NCI-H128 (cell line): ENCODE measurements at regions not wholly inside any gene's neighbourhood (a gene's known extent, or its start where the extent isn't known, plus 50 kb on each side); places are given as distances from the start of the nearest gene placed in this dataset.

ENCODE experiments used
- DNase-seq: peaks from one replicate; lab custom pipeline; 2025; ENCODE audit not compliant: unreplicated experiment; lab: John Stamatoyannopoulos, UW

DNA sequence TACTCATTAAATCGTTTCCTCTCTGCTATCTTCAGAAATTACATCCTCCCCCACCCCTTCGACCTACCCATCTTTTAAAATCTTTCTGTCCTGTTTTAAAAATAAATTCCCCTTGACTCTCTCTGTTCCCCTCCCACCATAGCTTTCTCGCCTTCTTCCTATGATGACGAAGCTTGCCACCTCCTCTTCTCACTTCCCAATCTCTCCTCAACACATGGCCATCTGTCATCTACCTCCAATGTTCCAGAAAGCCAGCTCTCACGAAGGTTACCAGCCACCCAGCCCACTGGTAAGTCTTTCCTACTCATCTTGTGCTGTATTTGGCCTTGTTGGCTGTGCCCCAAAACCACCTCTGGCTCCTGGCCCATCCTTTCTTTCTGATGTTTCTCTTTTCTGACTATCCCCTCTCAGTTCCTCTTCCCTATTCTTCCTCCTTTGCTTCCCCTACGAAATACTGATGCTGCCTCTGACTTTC, 346.3 kb downstream of the ENC1 start:
- DNase-seq = no peak

GRCh38 chr5:74293182-74293581, 347.3 kb downstream of the ENC1 start:
- DNase-seq = no peak

GRCh38 chr5:74290634-74291241, 349.8 kb downstream of the ENC1 start:
- no peak for DNase-seq

DNA sequence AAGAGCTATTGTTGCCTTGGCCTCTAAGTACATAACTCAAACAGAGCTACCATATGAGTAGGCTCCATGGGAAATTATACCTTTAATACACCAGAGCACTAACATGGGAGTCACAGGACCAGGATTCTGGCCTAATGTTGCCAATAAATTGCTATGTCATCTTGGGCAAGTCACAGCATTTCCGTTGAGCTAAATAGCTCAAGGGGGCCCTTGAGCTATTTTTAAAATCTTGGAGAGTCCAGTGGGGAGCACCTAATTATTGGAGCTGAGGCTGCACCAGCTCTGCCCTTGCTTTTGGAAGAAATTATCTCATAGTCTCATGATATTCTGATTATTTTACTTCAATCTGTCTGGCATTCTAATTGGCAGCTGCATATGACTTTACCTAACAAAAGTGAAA, 350.8 kb downstream of the ENC1 start:
- DNase-seq = no peak

GRCh38 chr5:74289238-74289637, 351.3 kb downstream of the ENC1 start:
- no peak for DNase-seq

DNA sequence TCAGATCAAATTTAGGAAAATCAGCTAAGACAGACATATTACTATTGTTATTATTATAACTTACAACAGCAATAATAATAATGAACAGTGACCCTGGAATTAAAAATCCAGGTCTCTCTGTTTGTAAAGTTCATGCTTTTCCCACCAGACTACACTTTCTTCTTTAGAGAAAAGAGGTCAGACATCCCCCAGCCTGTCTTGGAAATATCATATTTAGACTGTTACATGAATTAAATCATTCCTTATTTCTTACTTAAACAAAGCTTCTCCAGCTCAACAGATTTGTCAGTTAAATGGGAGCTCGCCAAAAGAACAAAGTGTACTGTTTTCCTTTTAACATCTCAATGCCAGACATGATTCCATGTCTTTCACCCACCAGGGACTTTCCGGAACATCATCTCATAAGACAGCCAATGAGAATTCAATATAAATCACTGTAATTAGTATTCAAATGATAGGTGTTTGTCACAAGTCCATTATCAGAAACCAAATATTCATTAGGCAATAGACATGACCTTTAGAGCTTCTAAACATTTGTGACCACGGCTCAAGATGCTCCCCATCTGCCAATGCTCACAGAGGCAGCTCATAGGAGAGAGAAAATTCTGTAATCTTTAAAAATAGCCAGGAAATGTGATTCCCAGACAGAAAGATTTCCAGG, 351.9 kb downstream of the ENC1 start:
- no peak for DNase-seq

- no peak for DNase-seq
These were observed 352.5 kb downstream of the ENC1 start for GRCh38 chr5:74288038-74288437.

- DNase-seq = no peak
These were observed 353.5 kb downstream of the ENC1 start for GRCh38 chr5:74286734-74287695.

- no peak for DNase-seq
These were observed 354.8 kb downstream of the ENC1 start for GRCh38 chr5:74285675-74286280.

- no peak for DNase-seq
These were observed 358.0 kb downstream of the ENC1 start for GRCh38 chr5:74282490-74282889.

DNA sequence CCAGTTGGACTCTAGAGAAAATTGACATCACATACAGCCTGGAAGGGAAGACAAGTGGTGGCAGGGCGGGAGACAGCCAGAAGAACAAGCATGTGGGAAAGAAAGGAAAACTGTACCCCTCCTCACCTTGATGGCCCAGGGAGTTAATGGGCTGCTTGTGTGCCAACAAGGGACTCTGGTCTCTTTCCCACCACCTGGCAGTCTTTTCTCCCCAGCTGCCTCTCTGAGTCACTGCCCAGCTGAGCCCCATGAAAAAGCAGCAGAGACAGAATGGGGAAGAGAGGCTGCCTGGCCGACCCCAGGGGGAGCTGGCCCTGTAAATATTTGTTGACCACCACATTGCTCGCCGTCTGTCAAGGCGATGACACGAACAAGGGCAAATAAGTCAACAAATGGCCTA, 359.4 kb downstream of the ENC1 start:
- no peak for DNase-seq

- no peak for DNase-seq
These were observed 360.2 kb downstream of the ENC1 start for GRCh38 chr5:74280306-74280705.

GRCh38 chr5:74279244-74279643, 361.3 kb downstream of the ENC1 start:
- no peak for DNase-seq

DNA sequence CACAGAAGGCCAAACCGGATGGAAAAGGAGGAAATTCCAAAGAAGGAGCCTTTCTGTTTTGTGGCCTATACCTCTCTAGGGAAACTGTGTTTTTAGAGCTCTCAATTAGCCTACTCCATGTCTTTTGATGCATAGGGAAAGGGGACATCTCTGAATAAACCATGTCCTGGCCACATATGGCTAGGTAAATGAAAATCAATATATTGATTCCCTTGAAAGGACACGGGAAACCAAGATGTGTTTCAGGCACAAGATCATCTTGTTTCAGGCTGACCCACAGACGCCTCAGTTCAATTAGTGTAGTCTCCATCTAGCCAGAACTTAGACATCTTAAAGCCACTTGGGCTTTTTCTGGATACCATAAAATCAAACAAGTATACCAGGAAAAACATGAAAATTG, 363.1 kb downstream of the ENC1 start:
- no peak for DNase-seq

DNA sequence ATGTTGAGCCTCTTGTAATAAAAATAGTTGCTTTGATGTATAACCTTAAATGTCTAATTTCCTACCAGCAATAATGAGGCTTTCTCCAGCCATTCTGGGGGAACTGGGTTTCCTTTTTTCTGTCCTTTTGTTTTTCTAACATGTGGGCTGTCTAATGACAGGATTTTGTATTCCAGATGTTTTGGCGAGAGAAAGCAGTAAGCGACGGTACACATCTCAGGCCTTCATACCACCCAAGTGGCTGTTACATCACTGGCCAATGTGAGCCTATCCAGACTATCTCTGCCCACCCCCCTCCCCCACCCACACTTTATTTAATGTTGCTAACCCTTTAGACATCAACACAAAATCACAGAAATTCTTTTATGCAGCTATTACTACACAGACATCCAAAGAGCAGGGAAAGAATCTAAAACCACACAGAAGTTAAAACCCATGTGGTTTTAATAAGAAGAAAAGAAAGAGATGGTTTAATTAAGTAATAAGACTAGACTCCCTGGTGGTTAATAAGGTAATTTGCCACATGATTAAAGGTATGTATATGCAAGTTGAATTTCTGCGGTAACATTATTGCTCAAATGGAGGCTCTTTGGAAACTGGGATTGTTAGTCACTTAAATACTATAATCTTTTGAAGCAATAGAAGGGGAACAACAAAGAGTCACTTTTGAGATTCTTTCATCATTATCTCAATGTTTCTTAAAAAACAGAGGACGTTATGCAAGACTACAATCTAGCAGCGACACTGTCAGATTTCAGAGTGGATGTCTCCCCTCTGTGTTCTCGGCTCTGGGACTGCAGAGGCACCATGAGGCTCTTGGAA, 365.1 kb downstream of the ENC1 start:
- DNase-seq = no peak

DNA sequence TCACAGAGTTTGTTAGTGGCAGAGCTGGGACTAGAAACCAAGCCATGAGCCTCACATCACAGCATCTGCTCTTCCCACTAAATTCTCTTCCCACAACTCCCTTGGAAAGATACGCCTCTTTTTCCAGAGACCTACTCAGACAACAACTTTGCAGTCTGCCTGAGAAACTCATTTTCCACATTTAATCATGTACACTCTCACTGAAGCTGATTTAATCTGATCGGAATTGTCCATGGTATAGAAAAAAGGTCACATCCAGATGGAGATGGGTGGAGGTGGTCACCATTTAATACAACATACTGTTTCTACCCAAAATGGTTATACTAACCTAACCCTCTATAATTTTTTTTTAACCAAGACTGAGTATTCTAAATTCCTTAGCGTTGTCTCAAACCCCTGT, 366.2 kb downstream of the ENC1 start:
- no peak for DNase-seq

DNA sequence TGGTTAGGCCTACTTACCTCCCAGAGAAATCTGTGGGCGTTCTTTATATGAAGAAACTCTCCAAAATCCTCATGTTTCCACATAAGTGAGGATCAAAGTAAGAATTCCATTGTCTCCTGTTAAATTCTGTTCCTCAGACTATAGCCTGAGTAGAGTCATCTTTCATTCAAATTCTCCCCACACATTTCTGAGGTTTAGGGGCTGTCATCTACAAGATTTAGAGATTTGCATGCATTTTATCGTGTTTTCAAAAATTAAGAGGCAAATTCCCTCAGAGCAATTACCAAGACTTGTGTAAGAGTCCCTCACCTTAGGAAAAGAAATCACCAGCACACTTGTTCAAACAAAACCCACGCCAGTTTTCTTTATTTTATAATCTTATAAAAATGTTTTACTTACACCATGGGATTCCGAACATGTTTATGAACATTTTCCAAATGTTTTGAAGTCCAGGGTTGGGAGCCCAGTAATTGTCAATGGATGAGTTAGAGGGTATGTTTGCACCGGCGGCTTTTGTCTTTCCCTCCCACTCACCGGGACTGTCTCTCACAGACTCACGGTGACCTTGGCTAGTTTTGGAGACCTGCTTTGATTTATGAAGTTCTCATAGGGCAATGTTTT, 367.6 kb downstream of the ENC1 start:
- no peak for DNase-seq

GRCh38 chr5:74272024-74272775, 368.3 kb downstream of the ENC1 start:
- no peak for DNase-seq

- no peak for DNase-seq
These were observed 372.2 kb downstream of the ENC1 start for GRCh38 chr5:74268297-74268696.
